Liver (tissue), 3 donors: ENCODE measurements at regions not wholly inside any gene's neighbourhood (a gene's known extent, or its start where the extent isn't known, plus 50 kb on each side); places are given as distances from the start of the nearest gene placed in this dataset.

Experiments
- ATF3 ChIP-seq: IDR thresholded peaks from 2 replicates; pipeline ENCODE4 v1.6.1; 2016; ENCODE audit warnings: antibody characterized with exemption
- EGR1 ChIP-seq, 2 donors: IDR thresholded peaks; 2 replicates each; pipeline ENCODE4 v1.6.1; 2016 to 2018; ENCODE audit warnings: antibody characterized with exemption in 2 of 2, low read depth in 2 of 2
- FOXA1 ChIP-seq: IDR thresholded peaks from 2 replicates; pipeline ENCODE4 v1.6.1; 2016; ENCODE audit warnings: antibody characterized with exemption
- GABPA ChIP-seq, 2 donors: IDR thresholded peaks in 1 of 2; conservative IDR thresholded peaks in 1 of 2; 2 replicates each; pipeline ENCODE4 v1.6.1; 2016; ENCODE audit warnings: antibody characterized with exemption in 2 of 2, mild to moderate bottlenecking in 1 of 2, moderate library complexity in 1 of 2
- RAD21 ChIP-seq, 2 donors: IDR thresholded peaks; 2 replicates each; pipeline ENCODE4 v1.6.1; 2016; ENCODE audit warnings: antibody characterized with exemption in 2 of 2, mild to moderate bottlenecking in 2 of 2
- RXRA ChIP-seq, 2 donors: IDR thresholded peaks; 2 replicates each; pipeline ENCODE4 v1.6.1; 2017 to 2018; ENCODE audit warnings: antibody characterized with exemption in 2 of 2, mild to moderate bottlenecking in 1 of 2
- SP1 ChIP-seq: IDR thresholded peaks from 2 replicates; pipeline ENCODE4 v1.6.1; 2018; ENCODE audit warnings: antibody characterized with exemption, mild to moderate bottlenecking
- TF ChIP-seq, protein P1 (sequence below): fragments of 150-350 bp; IDR thresholded peaks from 2 replicates; pipeline ENCODE4 v1.5.1; 2017; ENCODE audit warnings: improper control_type of control experiment, low read depth, low read length; ENCODE audit not compliant: missing input control
- TF ChIP-seq, protein P2 (sequence below): IDR thresholded peaks from 2 replicates; pipeline ENCODE4 v1.6.1; 2016; ENCODE audit warnings: antibody characterized with exemption, mild to moderate bottlenecking
- TF ChIP-seq, protein P3 (sequence below): IDR thresholded peaks from 2 replicates; pipeline ENCODE4 v1.6.1; 2016; ENCODE audit warnings: antibody characterized with exemption
- donor health status: healthy.
- donor health status: healthy.

GRCh38 chr6:170221052-170221752 is 69.7 kb downstream of the DLL1 start:
- no peak for TF ChIP-seq RAD21 (IDR thresholded peaks at IDR 0.05)
- TF ChIP-seq, protein P1, sequence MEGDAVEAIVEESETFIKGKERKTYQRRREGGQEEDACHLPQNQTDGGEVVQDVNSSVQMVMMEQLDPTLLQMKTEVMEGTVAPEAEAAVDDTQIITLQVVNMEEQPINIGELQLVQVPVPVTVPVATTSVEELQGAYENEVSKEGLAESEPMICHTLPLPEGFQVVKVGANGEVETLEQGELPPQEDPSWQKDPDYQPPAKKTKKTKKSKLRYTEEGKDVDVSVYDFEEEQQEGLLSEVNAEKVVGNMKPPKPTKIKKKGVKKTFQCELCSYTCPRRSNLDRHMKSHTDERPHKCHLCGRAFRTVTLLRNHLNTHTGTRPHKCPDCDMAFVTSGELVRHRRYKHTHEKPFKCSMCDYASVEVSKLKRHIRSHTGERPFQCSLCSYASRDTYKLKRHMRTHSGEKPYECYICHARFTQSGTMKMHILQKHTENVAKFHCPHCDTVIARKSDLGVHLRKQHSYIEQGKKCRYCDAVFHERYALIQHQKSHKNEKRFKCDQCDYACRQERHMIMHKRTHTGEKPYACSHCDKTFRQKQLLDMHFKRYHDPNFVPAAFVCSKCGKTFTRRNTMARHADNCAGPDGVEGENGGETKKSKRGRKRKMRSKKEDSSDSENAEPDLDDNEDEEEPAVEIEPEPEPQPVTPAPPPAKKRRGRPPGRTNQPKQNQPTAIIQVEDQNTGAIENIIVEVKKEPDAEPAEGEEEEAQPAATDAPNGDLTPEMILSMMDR: no peak
- TF ChIP-seq SP1: no peak
- TF ChIP-seq EGR1 (IDR thresholded peaks at IDR 0.05; ENCODE audit: low read depth in 2 of 2): no peak
- no peak for TF ChIP-seq GABPA (IDR thresholded peaks at IDR 0.05 in 1 of 2, conservative IDR thresholded peaks at IDR 0.05 in 1 of 2)
- no peak for TF ChIP-seq ATF3
- no peak for TF ChIP-seq RXRA (IDR thresholded peaks at IDR 0.05)
- TF ChIP-seq, protein P2, sequence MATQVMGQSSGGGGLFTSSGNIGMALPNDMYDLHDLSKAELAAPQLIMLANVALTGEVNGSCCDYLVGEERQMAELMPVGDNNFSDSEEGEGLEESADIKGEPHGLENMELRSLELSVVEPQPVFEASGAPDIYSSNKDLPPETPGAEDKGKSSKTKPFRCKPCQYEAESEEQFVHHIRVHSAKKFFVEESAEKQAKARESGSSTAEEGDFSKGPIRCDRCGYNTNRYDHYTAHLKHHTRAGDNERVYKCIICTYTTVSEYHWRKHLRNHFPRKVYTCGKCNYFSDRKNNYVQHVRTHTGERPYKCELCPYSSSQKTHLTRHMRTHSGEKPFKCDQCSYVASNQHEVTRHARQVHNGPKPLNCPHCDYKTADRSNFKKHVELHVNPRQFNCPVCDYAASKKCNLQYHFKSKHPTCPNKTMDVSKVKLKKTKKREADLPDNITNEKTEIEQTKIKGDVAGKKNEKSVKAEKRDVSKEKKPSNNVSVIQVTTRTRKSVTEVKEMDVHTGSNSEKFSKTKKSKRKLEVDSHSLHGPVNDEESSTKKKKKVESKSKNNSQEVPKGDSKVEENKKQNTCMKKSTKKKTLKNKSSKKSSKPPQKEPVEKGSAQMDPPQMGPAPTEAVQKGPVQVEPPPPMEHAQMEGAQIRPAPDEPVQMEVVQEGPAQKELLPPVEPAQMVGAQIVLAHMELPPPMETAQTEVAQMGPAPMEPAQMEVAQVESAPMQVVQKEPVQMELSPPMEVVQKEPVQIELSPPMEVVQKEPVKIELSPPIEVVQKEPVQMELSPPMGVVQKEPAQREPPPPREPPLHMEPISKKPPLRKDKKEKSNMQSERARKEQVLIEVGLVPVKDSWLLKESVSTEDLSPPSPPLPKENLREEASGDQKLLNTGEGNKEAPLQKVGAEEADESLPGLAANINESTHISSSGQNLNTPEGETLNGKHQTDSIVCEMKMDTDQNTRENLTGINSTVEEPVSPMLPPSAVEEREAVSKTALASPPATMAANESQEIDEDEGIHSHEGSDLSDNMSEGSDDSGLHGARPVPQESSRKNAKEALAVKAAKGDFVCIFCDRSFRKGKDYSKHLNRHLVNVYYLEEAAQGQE: no peak
- no peak for TF ChIP-seq FOXA1
- TF ChIP-seq, protein P3, sequence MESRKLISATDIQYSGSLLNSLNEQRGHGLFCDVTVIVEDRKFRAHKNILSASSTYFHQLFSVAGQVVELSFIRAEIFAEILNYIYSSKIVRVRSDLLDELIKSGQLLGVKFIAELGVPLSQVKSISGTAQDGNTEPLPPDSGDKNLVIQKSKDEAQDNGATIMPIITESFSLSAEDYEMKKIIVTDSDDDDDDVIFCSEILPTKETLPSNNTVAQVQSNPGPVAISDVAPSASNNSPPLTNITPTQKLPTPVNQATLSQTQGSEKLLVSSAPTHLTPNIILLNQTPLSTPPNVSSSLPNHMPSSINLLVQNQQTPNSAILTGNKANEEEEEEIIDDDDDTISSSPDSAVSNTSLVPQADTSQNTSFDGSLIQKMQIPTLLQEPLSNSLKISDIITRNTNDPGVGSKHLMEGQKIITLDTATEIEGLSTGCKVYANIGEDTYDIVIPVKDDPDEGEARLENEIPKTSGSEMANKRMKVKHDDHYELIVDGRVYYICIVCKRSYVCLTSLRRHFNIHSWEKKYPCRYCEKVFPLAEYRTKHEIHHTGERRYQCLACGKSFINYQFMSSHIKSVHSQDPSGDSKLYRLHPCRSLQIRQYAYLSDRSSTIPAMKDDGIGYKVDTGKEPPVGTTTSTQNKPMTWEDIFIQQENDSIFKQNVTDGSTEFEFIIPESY: no peak
